B cell (primary cell): ENCODE measurements at regions not wholly inside any gene's neighbourhood (a gene's known extent, or its start where the extent isn't known, plus 50 kb on each side); places are given as distances from the start of the nearest gene placed in this dataset.

Source experiments
- ATAC-seq: fragments of 200-7000 bp; cut with Tn5 transposase; one replicate; pipeline ENCODE4 v1.10.0; 2021; ENCODE audit warnings: low read depth, mild to moderate bottlenecking, moderate number of reproducible peaks, moderate library complexity
- CTCF ChIA-PET: fragments of 350-600 bp; sonication (Branson Sonifier 250); formaldehyde crosslinking; loops from one replicate; lab custom pipeline; 2021; ENCODE audit warnings: antibody characterized with exemption, inconsistent platforms; lab: Charles Lee
- POLR2A ChIA-PET: fragments of 350-600 bp; sonication (Branson Sonifier 250); formaldehyde crosslinking; loops from one replicate; lab custom pipeline; 2021; ENCODE audit warnings: antibody characterized with exemption; lab: Charles Lee
- DNase-seq: peaks from one replicate; pipeline ENCODE4 v3.0.0; 2013
- H2AFZ ChIP-seq: 2 replicates; pipeline ENCODE4 v1.6.1; 2012; ENCODE audit warnings: mild to moderate bottlenecking, low read depth, low read length; ENCODE audit not compliant: insufficient read depth, poor library complexity, severe bottlenecking
- H3K27ac ChIP-seq, 2 donors: 1 replicate in 1 of 2; 2 replicates in 1 of 2; pipeline ENCODE4 v1.5.1; 2012 to 2013; ENCODE audit warnings: low read length in 2 of 2, mild to moderate bottlenecking in 2 of 2, moderate library complexity in 1 of 2
- H3K27me3 ChIP-seq, 4 experiments: fragments of 200-600 bp in 1 of 4; sonication (generic) in 1 of 4; replicated peaks in 1 of 4; 1 replicate in 2 of 4; 2 replicates in 2 of 4; pipeline versions ENCODE4 v1.6.1 to v1.7.0; 2013 to 2016; ENCODE audit warnings: low read length in 3 of 4, mild to moderate bottlenecking in 2 of 4, mixed read lengths in 1 of 4, moderate library complexity in 1 of 4; ENCODE audit not compliant: insufficient read depth in 4 of 4, control insufficient read depth in 3 of 4; ENCODE audit errors: control extremely low read depth in 1 of 4
- H3K36me3 ChIP-seq, 2 experiments: replicated peaks in 1 of 2; 1 replicate in 1 of 2; 2 replicates in 1 of 2; pipeline versions ENCODE4 v1.6.1 to v1.7.1; 2013; ENCODE audit warnings: low read length in 1 of 2; ENCODE audit not compliant: insufficient read depth in 2 of 2, control insufficient read depth in 1 of 2; ENCODE audit errors: control extremely low read depth in 1 of 2, extremely low read depth in 1 of 2
- H3K4me1 ChIP-seq, 2 donors: fragments of 200-600 bp in 1 of 2; sonication (generic) in 1 of 2; 1 replicate in 1 of 2; 2 replicates in 1 of 2; pipeline versions ENCODE4 v1.5.1 to v1.6.1; 2013 to 2017; ENCODE audit warnings: low read length in 2 of 2; ENCODE audit not compliant: control insufficient read depth in 2 of 2, insufficient read depth in 2 of 2
- H3K4me2 ChIP-seq: replicated peaks from 2 replicates; pipeline ENCODE3; 2012; ENCODE audit warnings: mild to moderate bottlenecking, low read depth, low read length; ENCODE audit not compliant: poor library complexity, severe bottlenecking
- H3K4me3 ChIP-seq, 5 experiments: fragments of 200-600 bp in 1 of 5; sonication (generic) in 1 of 5; 1 replicate in 3 of 5; 2 replicates in 2 of 5; pipeline versions ENCODE4 v1.5.1 to v1.7.0; 2011 to 2016; ENCODE audit warnings: low read length in 4 of 5, mild to moderate bottlenecking in 4 of 5, low read depth in 2 of 5, control low read depth in 1 of 5, moderate library complexity in 1 of 5; ENCODE audit not compliant: insufficient read depth in 1 of 5; ENCODE audit errors: control extremely low read depth in 1 of 5, extremely low read depth in 1 of 5
- H3K79me2 ChIP-seq: fragments of 200-600 bp; sonication (generic); one replicate; pipeline ENCODE4 v1.6.0; 2016; ENCODE audit warnings: low read length; ENCODE audit not compliant: control insufficient read depth, insufficient read depth
- H3K9ac ChIP-seq: fragments of 200-600 bp; sonication (generic); 2 replicates; pipeline ENCODE4 v1.6.1; 2017; ENCODE audit warnings: mild to moderate bottlenecking, low read length, moderate library complexity
- H3K9me3 ChIP-seq, 3 donors: one replicate each; pipeline versions ENCODE4 v1.6.1 to v1.7.1; 2013; ENCODE audit warnings: low read length in 2 of 3; ENCODE audit not compliant: control insufficient read depth in 2 of 3, insufficient read depth in 1 of 3; ENCODE audit errors: control extremely low read depth in 1 of 3
- H4K20me1 ChIP-seq: 2 replicates; pipeline ENCODE4 v1.6.0; 2012; ENCODE audit warnings: mild to moderate bottlenecking, low read length; ENCODE audit not compliant: insufficient read depth, control insufficient read depth, poor library complexity, severe bottlenecking
- H3K27ac Mint-ChIP-seq: one replicate; pipeline ENCODE4 v1.8.0; 2021; ENCODE audit warnings: mixed read lengths
- H3K27me3 Mint-ChIP-seq: one replicate; pipeline ENCODE4 v1.8.0; 2021; ENCODE audit warnings: mixed read lengths
- H3K4me1 Mint-ChIP-seq: one replicate; pipeline ENCODE4 v1.8.0; 2021; ENCODE audit warnings: mixed read lengths
- H3K4me3 Mint-ChIP-seq: one replicate; pipeline ENCODE4 v1.8.0; 2021; ENCODE audit warnings: mixed read lengths
- H3K9me3 Mint-ChIP-seq: one replicate; pipeline ENCODE4 v1.8.0; 2022; ENCODE audit warnings: mixed read lengths; ENCODE audit not compliant: insufficient read depth
- CTCF ChIP-seq: fragments of 200-600 bp; IDR thresholded peaks from one replicate; pipeline ENCODE4 v1.8.0; 2022; ENCODE audit warnings: antibody characterized with exemption, mild to moderate bottlenecking
- EZH2 ChIP-seq: IDR thresholded peaks from 2 replicates; pipeline ENCODE4 v1.6.1; 2012; ENCODE audit warnings: borderline replicate concordance, low read depth, mild to moderate bottlenecking, moderate library complexity, low read length; ENCODE audit not compliant: insufficient read depth, poor library complexity, severe bottlenecking
- WGBS: methylation state at CpG from one replicate; pipeline ENCODE4 v1.1.5; 2013; ENCODE audit warnings: missing lambda C conversion rate; ENCODE audit not compliant: insufficient coverage; 5-methylcytosine and 5-hydroxymethylcytosine counted together
- intact Hi-C: fragments of 100-400 bp; cut with micrococcal nuclease; formaldehyde crosslinking; loops from one replicate; pipeline ENCODE4 v1.10.0; 2022

GRCh38 chr4:135186002-135186401 is 984.4 kb upstream of the PABPC4L start:
- H3K79me2 ChIP-seq = no peaks in the 10 kb centered on the region
- H2AFZ ChIP-seq = no peak overlapping the region
- DNase-seq (no peak), ATAC-seq (no peak)
- CTCF ChIA-PET = no interaction called here
- intact Hi-C loops = no loop called here
- no peaks in the 10 kb centered on the region for H3K27me3 ChIP-seq
- peaks cover 3% of the 10 kb centered on the region for H3K9me3 Mint-ChIP-seq
- H3K36me3 ChIP-seq = no peaks in the 10 kb centered on the region
- H3K9me3 ChIP-seq = peaks cover 0 to 12% (median 0%) of the 10 kb centered on the region in 3 donors
- POLR2A ChIA-PET = no interaction called here
- H4K20me1 ChIP-seq = no peaks in the 10 kb centered on the region
- H3K27ac Mint-ChIP-seq = no peak overlapping the region
- no peak overlapping the region for H3K9ac ChIP-seq
- no peak overlapping the region for H3K4me3 Mint-ChIP-seq
- H3K4me2 ChIP-seq = no peak overlapping the region
- H3K27me3 Mint-ChIP-seq = no peaks in the 10 kb centered on the region
- no CpG with 5 or more reads among the region's 3 CpGs for WGBS
- no peak overlapping the region for H3K27ac ChIP-seq
- H3K4me1 Mint-ChIP-seq = no peaks in the 10 kb centered on the region
- TF ChIP-seq EZH2 (no peak), CTCF (no peak)
- no peaks in the 10 kb centered on the region for H3K4me1 ChIP-seq
- H3K4me3 ChIP-seq = no peak overlapping the region

- no peaks in the 10 kb centered on the region for H3K36me3 ChIP-seq
- Mint-ChIP-seq H3K4me1 (no peaks in the 10 kb centered on the region), H3K27me3 (no peaks in the 10 kb centered on the region), H3K27ac (no peak overlapping the region), H3K4me3 (no peak overlapping the region), H3K9me3 (peaks cover 3% of the 10 kb centered on the region)
- TF ChIP-seq CTCF (no peak), EZH2 (no peak)
- DNase-seq = no peak
- H3K4me2 ChIP-seq = no peak overlapping the region
- WGBS = 84% methylated on average over 3 of the region's 4 CpGs
- H4K20me1 ChIP-seq = no peaks in the 10 kb centered on the region
- no peaks in the 10 kb centered on the region for H3K4me1 ChIP-seq
- no peaks in the 10 kb centered on the region for H3K27me3 ChIP-seq
- POLR2A ChIA-PET = no interaction called here
- H3K9me3 ChIP-seq = peaks cover 0 to 12% (median 0%) of the 10 kb centered on the region in 3 donors
- no peaks in the 10 kb centered on the region for H3K79me2 ChIP-seq
- intact Hi-C loops = no loop called here
- no peak for ATAC-seq
- no peak overlapping the region for H2AFZ ChIP-seq
- CTCF ChIA-PET = no interaction called here
- no peak overlapping the region for H3K27ac ChIP-seq
- no peak overlapping the region for H3K9ac ChIP-seq
- no peak overlapping the region for H3K4me3 ChIP-seq
Measured at GRCh38 chr4:135185256-135185655, 983.7 kb upstream of the PABPC4L start.
